ENCODE measurements at regions not wholly inside any gene's neighbourhood (a gene's known extent, or its start where the extent isn't known, plus 50 kb on each side); places are given as distances from the start of the nearest gene placed in this dataset.

DNA sequence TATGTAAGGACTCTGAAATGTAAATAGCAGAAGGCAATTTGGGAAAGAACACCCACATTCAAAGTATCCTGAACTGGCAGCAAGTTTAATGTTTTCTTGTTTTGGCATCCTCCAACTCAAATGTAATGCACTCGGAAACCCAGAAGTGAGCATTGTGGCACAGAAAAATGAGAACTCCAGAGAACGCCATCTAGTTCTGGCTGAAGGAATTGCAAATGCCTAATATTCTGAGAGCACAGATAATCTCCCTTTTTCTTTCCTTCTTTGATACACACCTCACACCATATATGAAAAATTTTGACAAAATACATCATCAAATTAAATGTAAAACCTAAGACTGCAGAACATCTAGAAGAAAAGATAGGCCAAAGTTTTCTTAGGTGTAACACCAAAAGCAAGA, 52.1 kb downstream of the PWWP3B start:
- TF ChIP-seq, protein P1, sequence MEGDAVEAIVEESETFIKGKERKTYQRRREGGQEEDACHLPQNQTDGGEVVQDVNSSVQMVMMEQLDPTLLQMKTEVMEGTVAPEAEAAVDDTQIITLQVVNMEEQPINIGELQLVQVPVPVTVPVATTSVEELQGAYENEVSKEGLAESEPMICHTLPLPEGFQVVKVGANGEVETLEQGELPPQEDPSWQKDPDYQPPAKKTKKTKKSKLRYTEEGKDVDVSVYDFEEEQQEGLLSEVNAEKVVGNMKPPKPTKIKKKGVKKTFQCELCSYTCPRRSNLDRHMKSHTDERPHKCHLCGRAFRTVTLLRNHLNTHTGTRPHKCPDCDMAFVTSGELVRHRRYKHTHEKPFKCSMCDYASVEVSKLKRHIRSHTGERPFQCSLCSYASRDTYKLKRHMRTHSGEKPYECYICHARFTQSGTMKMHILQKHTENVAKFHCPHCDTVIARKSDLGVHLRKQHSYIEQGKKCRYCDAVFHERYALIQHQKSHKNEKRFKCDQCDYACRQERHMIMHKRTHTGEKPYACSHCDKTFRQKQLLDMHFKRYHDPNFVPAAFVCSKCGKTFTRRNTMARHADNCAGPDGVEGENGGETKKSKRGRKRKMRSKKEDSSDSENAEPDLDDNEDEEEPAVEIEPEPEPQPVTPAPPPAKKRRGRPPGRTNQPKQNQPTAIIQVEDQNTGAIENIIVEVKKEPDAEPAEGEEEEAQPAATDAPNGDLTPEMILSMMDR (IDR thresholded peaks at IDR 0.05; ENCODE audit: unreplicated experiment) = peak; percentile 21
- BruUV-seq (replicated peaks) = no TSS peak
- Mint-ChIP-seq H3K4me1 (ENCODE audit: insufficient read depth, unreplicated experiment) (no peaks in the 10 kb centered on the region), H3K9me3 (ENCODE audit: unreplicated experiment) (no peaks in the 10 kb centered on the region), H3K27me3 (ENCODE audit: insufficient read depth, unreplicated experiment) (peaks cover 62% of the 10 kb centered on the region), H3K27ac (ENCODE audit: low read depth, unreplicated experiment) (no peak overlapping the region), H3K4me3 (ENCODE audit: unreplicated experiment) (no peak overlapping the region), H3K36me3 (ENCODE audit: insufficient read depth, unreplicated experiment) (no peaks in the 10 kb centered on the region)
- CTCF ChIA-PET = interaction anchor here (0.8 kb wide), 1 partner anchor 12 kb away, joined by 3 read pairs; no protein-coding TSS in a partner anchor
- peak; percentile 14 for DNase-seq (ENCODE audit: unreplicated experiment)
- intact Hi-C loops (cut with micrococcal nuclease) = no loop called here
- POLR2A ChIA-PET = no interaction called here

DNA sequence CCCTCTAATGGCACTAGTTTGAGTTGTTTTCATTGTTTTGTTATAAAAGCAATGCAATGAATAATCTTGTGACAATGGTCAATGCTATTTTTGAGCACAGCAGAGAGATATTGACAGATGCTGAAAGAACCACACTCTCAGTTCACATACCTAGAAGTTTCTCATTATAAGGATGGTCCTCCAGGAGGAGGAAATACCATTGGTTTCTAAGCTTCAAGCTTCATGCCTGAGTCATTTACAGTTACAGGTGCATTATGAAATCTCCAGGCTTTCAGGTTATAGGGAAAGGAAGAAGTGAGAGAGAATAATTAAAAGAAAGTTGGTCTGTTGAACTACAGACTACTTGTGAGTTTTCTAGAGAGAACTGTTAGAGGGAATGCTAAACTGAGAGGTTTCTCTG, 75.3 kb downstream of the PWWP3B start:
- no TSS peak for BruUV-seq (replicated peaks)
- Mint-ChIP-seq H3K4me3 (ENCODE audit: unreplicated experiment) (no peak overlapping the region), H3K36me3 (ENCODE audit: insufficient read depth, unreplicated experiment) (no peaks in the 10 kb centered on the region), H3K27me3 (ENCODE audit: insufficient read depth, unreplicated experiment) (peaks cover 16% of the 10 kb centered on the region), H3K27ac (ENCODE audit: low read depth, unreplicated experiment) (no peak overlapping the region), H3K9me3 (ENCODE audit: unreplicated experiment) (no peaks in the 10 kb centered on the region), H3K4me1 (ENCODE audit: insufficient read depth, unreplicated experiment) (no peaks in the 10 kb centered on the region)
- no peak for DNase-seq (ENCODE audit: unreplicated experiment)
- ChIA-PET POLR2A (no interaction called here), CTCF (interaction anchor here (1.1 kb wide), 1 partner anchor 172 kb away, joined by 3 read pairs; no protein-coding TSS in a partner anchor)
- TF ChIP-seq, protein P1 (IDR thresholded peaks at IDR 0.05; ENCODE audit: unreplicated experiment) = no peak
- intact Hi-C loops (cut with micrococcal nuclease) = no loop called here

DNA sequence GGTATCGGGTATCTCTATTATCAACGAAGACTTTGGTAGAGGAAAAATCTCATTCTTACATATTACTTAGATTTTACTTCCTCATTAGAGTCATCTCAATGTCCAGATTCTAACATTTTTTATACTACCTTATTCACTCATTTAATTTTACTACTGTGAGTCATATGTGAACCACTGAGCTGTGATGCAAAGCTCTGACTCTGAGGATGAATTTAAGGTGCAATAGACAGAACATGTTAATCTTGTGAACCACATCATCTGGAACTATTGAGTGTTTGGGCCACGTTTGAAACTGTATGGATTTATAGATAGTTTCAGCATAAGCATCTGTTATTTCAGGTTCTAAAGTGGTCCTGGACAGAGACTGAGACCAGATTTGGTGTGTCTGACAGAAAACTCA, 78.4 kb downstream of the PWWP3B start:
- intact Hi-C loops (cut with micrococcal nuclease) = no loop called here
- H3K4me3 Mint-ChIP-seq (ENCODE audit: unreplicated experiment) = no peak overlapping the region
- H3K27me3 Mint-ChIP-seq (ENCODE audit: insufficient read depth, unreplicated experiment) = peaks cover 29% of the 10 kb centered on the region
- H3K36me3 Mint-ChIP-seq (ENCODE audit: insufficient read depth, unreplicated experiment) = no peaks in the 10 kb centered on the region
- CTCF ChIA-PET = no interaction called here
- H3K4me1 Mint-ChIP-seq (ENCODE audit: insufficient read depth, unreplicated experiment) = no peaks in the 10 kb centered on the region
- TF ChIP-seq, protein P1 (IDR thresholded peaks at IDR 0.05; ENCODE audit: unreplicated experiment) = no peak
- H3K27ac Mint-ChIP-seq (ENCODE audit: low read depth, unreplicated experiment) = no peak overlapping the region
- H3K9me3 Mint-ChIP-seq (ENCODE audit: unreplicated experiment) = no peaks in the 10 kb centered on the region
- DNase-seq (ENCODE audit: unreplicated experiment) = peak; percentile 16
- BruUV-seq (replicated peaks) = no TSS peak
- POLR2A ChIA-PET = no interaction called here

DNA sequence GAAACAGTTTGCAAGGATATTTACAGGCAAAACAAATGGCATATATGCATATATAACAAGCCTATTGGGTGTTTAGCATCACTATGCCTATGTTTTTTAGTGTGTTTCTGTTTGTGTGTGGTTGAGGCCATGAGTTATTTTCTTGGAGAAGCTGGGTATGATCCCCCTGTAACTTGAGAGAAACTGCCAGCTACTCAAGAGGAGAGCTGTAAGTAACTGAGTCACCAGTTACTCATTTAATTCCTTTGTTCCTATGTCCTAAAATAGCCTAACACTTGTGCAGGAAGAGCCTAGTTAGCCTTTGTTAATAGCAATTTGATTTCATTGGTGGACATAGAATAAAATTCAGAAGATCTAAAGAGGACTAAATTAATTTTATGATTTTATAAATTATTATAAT, 79.1 kb downstream of the PWWP3B start:
- H3K4me1 Mint-ChIP-seq (ENCODE audit: insufficient read depth, unreplicated experiment) = no peaks in the 10 kb centered on the region
- intact Hi-C loops (cut with micrococcal nuclease) = no loop called here
- no TSS peak for BruUV-seq (replicated peaks)
- DNase-seq (ENCODE audit: unreplicated experiment) = peak; percentile 25
- no peak overlapping the region for H3K27ac Mint-ChIP-seq (ENCODE audit: low read depth, unreplicated experiment)
- no peak overlapping the region for H3K4me3 Mint-ChIP-seq (ENCODE audit: unreplicated experiment)
- no peaks in the 10 kb centered on the region for H3K9me3 Mint-ChIP-seq (ENCODE audit: unreplicated experiment)
- TF ChIP-seq, protein P1 (IDR thresholded peaks at IDR 0.05; ENCODE audit: unreplicated experiment) = no peak
- CTCF ChIA-PET = no interaction called here
- POLR2A ChIA-PET = no interaction called here
- H3K36me3 Mint-ChIP-seq (ENCODE audit: insufficient read depth, unreplicated experiment) = no peaks in the 10 kb centered on the region
- peaks cover 29% of the 10 kb centered on the region for H3K27me3 Mint-ChIP-seq (ENCODE audit: insufficient read depth, unreplicated experiment)
